Fibroblast of mammary gland (primary cell): ENCODE measurements at regions not wholly inside any gene's neighbourhood (a gene's known extent, or its start where the extent isn't known, plus 50 kb on each side); places are given as distances from the start of the nearest gene placed in this dataset.

Experiments
- DNase-seq: peaks from one replicate; pipeline ENCODE4 v3.0.0-alpha.2; 2010; ENCODE audit warnings: low read depth
- H3K4me3 ChIP-seq: 2 replicates; pipeline ENCODE4 v1.5.1; 2011; ENCODE audit warnings: low read depth, mild to moderate bottlenecking, low read length, moderate library complexity; ENCODE audit not compliant: control insufficient read depth
- TF ChIP-seq, protein P1 (sequence below): conservative IDR thresholded peaks from 2 replicates; pipeline ENCODE4 v1.5.1; 2011; ENCODE audit warnings: low read depth, low read length, inconsistent platforms; ENCODE audit not compliant: control insufficient read depth, insufficient read depth

DNA sequence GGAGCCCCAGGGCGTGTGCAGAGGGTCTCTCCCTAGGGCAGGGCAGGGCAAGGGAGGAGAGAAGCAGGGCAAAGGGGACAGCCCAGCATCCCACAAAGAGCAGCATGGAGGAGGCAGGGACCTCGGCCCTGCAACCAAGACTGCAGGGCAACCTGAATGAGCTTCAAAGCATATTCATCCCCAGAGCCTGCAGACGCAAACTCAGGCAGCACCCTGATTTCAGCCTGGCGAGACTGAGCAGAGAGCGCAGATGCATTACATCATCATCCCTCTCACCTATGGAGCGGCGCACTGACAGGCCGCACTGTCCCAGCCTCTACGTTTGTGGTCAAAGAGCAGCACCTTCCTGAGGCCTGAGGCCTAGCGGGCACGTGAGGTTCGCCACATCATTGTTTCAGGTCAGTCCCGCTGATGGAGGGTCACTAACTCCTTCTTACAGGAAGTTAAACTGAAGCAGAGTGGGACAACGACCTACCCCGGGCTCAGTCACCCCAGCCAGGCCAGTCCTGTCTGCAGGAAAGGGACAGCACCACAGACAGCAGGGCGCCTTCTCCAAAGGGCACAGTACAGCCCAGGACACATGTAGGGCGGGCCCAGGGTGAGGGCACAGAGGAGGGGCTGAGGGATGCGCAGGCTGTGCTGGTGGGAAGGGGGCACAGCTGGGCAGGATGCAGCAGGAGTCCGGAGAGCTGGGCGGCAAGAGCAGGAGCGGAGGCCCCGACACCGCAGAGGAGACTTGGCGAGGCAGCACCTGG is 67.2 kb upstream of the RAB6C start:
- no peak for DNase-seq
- no peak overlapping the region for H3K4me3 ChIP-seq
- TF ChIP-seq, protein P1, sequence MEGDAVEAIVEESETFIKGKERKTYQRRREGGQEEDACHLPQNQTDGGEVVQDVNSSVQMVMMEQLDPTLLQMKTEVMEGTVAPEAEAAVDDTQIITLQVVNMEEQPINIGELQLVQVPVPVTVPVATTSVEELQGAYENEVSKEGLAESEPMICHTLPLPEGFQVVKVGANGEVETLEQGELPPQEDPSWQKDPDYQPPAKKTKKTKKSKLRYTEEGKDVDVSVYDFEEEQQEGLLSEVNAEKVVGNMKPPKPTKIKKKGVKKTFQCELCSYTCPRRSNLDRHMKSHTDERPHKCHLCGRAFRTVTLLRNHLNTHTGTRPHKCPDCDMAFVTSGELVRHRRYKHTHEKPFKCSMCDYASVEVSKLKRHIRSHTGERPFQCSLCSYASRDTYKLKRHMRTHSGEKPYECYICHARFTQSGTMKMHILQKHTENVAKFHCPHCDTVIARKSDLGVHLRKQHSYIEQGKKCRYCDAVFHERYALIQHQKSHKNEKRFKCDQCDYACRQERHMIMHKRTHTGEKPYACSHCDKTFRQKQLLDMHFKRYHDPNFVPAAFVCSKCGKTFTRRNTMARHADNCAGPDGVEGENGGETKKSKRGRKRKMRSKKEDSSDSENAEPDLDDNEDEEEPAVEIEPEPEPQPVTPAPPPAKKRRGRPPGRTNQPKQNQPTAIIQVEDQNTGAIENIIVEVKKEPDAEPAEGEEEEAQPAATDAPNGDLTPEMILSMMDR = no peak

DNA sequence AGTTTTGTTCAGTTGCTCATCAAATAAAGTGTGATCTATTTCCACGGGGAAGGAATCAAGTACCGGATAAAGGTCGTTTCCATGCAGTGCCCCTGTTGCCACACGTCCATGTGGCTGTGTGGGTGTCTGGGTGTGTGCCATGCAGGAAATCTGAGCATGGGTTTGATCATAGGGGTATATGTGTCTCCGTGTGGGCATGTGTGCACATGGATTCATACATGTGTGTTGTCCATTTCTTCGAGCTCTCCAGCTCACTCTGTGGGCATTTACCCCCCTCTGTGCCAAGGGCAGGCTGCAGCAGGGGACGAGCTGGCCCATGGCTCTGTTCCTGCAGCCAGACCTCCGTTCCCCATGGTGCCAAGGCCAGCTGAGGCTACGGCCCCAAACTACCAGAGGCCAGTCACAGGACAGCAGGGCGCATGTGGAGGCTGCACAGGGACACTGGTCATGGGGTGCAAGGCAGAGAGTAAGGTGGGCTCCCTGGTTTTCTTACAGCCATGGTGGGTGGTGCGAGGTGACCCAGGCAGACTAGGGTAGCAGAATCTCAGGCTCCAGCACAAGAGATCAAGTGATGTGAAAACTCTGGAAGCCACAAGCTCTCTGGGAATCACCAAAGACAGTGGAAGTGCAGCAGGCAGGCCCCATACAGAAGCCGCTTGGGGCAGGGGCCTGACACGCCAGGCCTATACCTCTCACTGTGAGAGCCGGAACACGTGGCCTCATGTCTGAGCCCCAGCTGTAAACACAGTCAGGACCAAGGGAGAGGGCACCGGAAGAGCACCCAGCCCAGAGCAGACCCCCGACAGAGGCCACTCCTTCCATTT is 66.4 kb upstream of the RAB6C start:
- no peak overlapping the region for H3K4me3 ChIP-seq
- DNase-seq = no peak
- TF ChIP-seq, protein P1 = no peak

DNA sequence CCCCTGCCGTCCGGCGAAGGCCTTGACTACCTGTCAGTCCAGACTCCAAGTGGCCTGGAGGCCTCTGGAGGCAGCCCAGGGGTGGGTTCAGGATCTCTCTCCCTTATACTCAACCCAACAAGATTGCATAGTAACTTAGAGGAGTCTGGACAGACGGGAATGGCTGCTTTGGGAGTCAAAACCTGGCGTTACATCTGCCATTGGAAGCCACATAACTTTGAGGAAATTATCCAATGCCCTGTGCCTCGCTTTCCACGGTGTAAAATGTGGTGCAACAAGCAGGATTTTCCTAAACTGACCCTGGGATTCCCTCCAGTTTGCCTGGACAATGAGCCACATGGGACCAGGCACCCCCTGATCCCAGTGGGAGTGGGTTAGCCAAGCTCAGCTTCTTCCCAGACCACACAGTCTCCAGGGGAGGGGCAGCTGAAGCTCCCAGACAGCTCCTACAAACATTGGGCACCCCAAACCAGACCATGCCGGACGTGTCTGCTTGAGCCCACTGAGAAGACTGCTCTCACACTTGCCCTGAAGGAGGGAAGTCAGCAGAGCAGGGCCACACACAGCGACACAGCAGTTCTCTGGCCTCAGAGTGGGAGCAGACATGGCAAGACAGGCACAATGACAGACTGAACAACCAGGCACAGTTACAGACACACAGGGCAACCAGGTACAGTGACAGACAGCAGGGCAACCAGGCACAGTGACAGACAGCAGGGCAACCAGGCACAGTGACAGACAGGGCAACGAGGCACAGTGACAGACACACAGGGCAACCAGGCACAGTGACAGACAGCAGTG is 65.6 kb upstream of the RAB6C start:
- no peak for DNase-seq
- TF ChIP-seq, protein P1 = no peak
- H3K4me3 ChIP-seq = no peak overlapping the region

DNA sequence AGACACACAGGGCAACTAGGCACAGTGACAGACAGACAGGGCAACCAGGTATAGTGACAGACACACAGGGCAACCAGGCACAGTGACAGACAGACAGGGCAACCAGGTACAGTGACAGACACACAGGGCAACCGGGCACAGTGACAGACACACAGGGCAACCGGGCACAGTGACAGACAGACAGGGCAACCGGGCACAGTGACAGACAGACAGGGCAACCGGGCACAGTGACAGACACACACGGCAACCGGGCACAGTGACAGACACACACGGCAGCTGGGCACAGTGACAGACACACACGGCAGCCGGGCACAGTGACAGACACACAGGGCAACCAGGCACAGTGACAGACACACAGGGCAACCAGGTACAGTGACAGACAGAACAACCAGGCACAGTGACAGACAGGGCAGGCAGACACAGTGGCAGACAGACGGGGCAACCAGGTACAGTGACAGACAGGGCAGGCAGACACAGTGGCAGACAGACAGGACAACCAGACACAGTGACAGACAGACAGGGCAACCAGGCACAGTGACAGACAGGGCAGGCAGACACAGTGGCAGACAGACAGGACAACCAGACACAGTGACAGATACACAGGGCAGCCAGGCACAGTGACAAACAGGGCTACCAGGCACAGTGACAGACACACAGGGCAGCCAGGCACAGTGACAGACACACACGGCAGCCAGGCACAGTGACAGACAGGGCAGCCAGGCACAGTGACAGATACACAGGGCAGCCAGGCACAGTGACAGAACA is 64.7 kb upstream of the RAB6C start:
- H3K4me3 ChIP-seq = no peak overlapping the region
- TF ChIP-seq, protein P1 = no peak
- DNase-seq = no peak

DNA sequence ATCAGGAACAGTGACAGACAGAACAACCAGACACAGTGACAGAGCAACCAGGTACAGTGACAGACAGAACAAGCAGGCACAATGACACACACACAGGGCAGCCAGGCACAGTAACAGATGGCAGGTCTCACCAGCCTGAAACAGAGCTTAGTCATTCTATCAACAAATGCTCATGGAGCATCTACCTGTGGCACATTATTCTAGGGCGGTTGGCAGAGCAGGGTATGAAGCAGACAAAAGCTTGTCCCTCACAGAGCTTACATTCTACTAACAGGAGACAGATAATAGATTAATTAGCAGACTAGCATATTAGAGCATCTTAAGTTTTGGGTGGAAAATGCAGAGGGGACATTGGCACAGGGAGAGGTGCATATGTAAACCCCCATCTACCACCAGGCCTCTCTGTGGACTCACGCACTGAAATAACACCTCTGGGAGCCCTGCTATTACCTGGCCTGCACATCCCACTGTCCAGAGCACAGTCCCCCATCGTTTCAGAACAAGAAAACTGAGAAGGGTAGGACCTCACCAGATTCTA is 64.1 kb upstream of the RAB6C start:
- TF ChIP-seq, protein P1 = no peak
- H3K4me3 ChIP-seq = no peak overlapping the region
- DNase-seq = no peak

DNA sequence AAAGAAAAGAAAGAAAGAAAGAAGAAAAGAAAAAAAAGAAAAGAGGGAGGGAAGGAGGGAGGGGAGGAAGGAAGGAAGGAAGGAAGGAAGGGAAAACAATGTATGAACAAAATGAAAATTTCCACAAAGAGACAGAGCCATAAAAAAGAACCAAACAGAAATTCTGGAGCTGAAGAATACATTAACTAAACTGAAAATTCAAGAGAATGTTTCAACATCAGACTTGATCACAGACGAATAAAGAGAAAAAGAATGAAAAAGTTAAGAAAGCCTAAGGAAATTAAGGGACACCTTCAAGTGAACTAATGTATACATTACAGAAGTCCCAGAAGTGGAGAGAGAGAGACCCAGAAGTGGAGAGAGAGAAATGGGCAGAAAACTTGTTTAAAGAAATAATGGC is 60.9 kb upstream of the RAB6C start:
- TF ChIP-seq, protein P1 = no peak
- no peak overlapping the region for H3K4me3 ChIP-seq
- DNase-seq = no peak
